ENCODE measurements at regions not wholly inside any gene's neighbourhood (a gene's known extent, or its start where the extent isn't known, plus 50 kb on each side); places are given as distances from the start of the nearest gene placed in this dataset.

GRCh38 chr6:93571346-93571745 lies 152.0 kb upstream of the EPHA7 start:
- Mint-ChIP-seq H3K27ac (ENCODE audit: unreplicated experiment) (no peak overlapping the region), H3K4me1 (ENCODE audit: low read depth) (peaks cover 28% of the 10 kb centered on the region), H3K27me3 (ENCODE audit: low read depth) (no peaks in the 10 kb centered on the region), H3K9me3 (ENCODE audit: low read depth) (no peaks in the 10 kb centered on the region), H3K4me3 (ENCODE audit: unreplicated experiment) (no peak overlapping the region), H3K36me3 (ENCODE audit: low read depth) (no peaks in the 10 kb centered on the region)
- TF ChIP-seq CTCF (IDR thresholded peaks at IDR 0.05) = no peak
- DNase-seq (ENCODE audit: low spot score) = no peak

- Mint-ChIP-seq H3K27ac (ENCODE audit: unreplicated experiment) (no peak overlapping the region), H3K9me3 (ENCODE audit: low read depth) (no peaks in the 10 kb centered on the region), H3K4me1 (ENCODE audit: low read depth) (peaks cover 13% of the 10 kb centered on the region), H3K36me3 (ENCODE audit: low read depth) (no peaks in the 10 kb centered on the region), H3K27me3 (ENCODE audit: low read depth) (no peaks in the 10 kb centered on the region), H3K4me3 (ENCODE audit: unreplicated experiment) (no peak overlapping the region)
- no peak for DNase-seq (ENCODE audit: low spot score)
- TF ChIP-seq CTCF (IDR thresholded peaks at IDR 0.05) = no peak
Measured at GRCh38 chr6:93568169-93568568, 148.8 kb upstream of the EPHA7 start.

- Mint-ChIP-seq H3K4me1 (ENCODE audit: low read depth) (peaks cover 23% of the 10 kb centered on the region), H3K36me3 (ENCODE audit: low read depth) (no peaks in the 10 kb centered on the region), H3K4me3 (ENCODE audit: unreplicated experiment) (no peak overlapping the region), H3K27ac (ENCODE audit: unreplicated experiment) (no peak overlapping the region), H3K9me3 (ENCODE audit: low read depth) (no peaks in the 10 kb centered on the region), H3K27me3 (ENCODE audit: low read depth) (no peaks in the 10 kb centered on the region)
- TF ChIP-seq CTCF (IDR thresholded peaks at IDR 0.05) = no peak
- DNase-seq (ENCODE audit: low spot score) = no peak
Measured at GRCh38 chr6:93567164-93567563, 147.8 kb upstream of the EPHA7 start.

- Mint-ChIP-seq H3K36me3 (ENCODE audit: low read depth) (no peaks in the 10 kb centered on the region), H3K9me3 (ENCODE audit: low read depth) (no peaks in the 10 kb centered on the region), H3K27me3 (ENCODE audit: low read depth) (no peaks in the 10 kb centered on the region), H3K4me1 (ENCODE audit: low read depth) (peaks cover 27% of the 10 kb centered on the region), H3K4me3 (ENCODE audit: unreplicated experiment) (no peak overlapping the region), H3K27ac (ENCODE audit: unreplicated experiment) (no peak overlapping the region)
- no peak for DNase-seq (ENCODE audit: low spot score)
- no peak for TF ChIP-seq CTCF (IDR thresholded peaks at IDR 0.05)
Measured at GRCh38 chr6:93566285-93566684, 146.9 kb upstream of the EPHA7 start.

- Mint-ChIP-seq H3K4me3 (ENCODE audit: unreplicated experiment) (no peak overlapping the region), H3K36me3 (ENCODE audit: low read depth) (no peaks in the 10 kb centered on the region), H3K9me3 (ENCODE audit: low read depth) (no peaks in the 10 kb centered on the region), H3K4me1 (ENCODE audit: low read depth) (peaks cover 34% of the 10 kb centered on the region), H3K27ac (ENCODE audit: unreplicated experiment) (peak overlapping the region; percentile 53), H3K27me3 (ENCODE audit: low read depth) (no peaks in the 10 kb centered on the region)
- DNase-seq (ENCODE audit: low spot score) = no peak
- TF ChIP-seq CTCF (IDR thresholded peaks at IDR 0.05) = no peak
Measured at GRCh38 chr6:93562582-93562981, 143.2 kb upstream of the EPHA7 start.

Measured in chondrocyte (in vitro differentiated cells).